ENCODE measurements at regions not wholly inside any gene's neighbourhood (a gene's known extent, or its start where the extent isn't known, plus 50 kb on each side); places are given as distances from the start of the nearest gene placed in this dataset.
"Not testable (repeated sequence)": the region's sequence is repeated elsewhere in the genome, so short reads cannot be mapped to it uniquely, and the experiment has no call there.

DNA sequence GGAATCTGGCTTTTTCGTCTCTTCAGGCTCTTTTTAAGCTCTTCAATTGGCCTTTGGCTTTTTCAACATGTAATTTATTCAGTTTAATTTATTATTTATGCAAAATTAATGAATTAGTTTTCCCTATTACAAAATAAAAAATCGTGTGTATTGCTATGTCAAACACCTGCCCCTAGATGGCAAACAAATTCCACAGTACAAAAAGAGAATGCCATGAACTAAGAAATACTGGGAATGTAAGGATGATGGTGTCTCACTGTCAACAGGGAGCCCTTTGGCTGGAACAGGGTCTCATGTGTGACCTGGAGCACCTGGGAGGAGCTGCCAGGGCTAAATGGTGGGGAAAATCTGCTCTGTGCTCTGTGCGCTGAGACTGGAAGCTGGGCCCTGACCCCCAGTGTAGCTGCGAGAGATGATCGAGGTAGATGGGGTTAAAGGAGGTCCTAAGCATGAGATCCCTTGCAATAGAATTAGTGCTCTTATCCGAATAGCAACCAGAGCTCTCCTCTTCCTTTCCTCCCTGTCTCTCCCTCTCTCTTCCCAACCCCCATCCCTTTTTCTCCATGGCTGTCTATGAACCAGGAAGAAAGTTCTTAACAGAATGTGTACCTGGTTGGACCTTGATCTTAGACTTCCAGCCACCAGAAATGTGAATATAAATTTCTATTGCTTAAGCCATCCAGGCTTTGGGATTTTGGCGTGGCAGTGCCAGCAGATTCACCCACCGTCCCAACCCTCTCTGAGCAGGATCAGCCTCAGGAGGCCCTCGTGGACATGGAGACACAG, 1183.5 kb downstream of the RPIA start:
- DNase-seq (ENCODE audit: low read depth): not testable (repeated sequence)

DNA sequence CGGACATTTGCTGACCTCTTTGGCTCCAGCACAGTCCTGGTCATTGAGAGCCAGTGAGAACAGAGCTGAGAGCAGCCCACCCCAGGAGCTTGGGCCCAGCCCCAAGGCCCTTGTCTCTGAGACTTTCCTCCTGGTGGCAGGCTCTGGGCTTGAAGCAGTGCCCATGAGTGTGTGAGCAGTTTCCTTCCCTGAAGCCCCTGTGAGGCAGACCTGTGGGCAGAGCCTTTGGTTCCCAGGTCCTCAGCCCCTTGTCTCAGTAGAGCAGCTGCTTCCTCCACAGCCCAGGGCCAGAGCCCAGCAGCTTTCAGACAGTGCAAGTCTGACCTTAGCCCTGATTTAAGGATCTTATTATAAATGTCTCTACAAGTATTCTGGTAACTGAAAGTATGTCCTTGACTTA, 1185.0 kb downstream of the RPIA start:
- DNase-seq (ENCODE audit: low read depth): not testable (repeated sequence)

DNA sequence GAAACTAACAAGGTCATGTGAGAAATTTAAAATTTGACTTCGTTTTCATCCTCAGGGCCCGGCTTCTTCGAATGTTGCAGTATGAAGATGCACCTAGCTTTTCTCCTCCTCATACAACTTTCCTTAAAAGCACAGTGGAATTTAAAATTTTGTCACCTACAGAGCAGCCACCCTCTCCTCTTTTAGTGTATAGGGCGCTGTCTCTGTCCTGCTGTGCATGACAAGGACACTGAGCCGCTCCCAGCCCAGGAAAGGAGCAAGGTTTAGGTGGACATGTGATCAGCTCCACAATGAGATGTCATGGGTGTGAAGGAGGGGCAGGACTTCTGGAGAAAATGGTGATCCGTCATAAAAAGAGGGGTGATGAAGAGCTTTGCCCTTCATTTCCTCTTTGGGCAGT, 1185.4 kb downstream of the RPIA start:
- not testable (repeated sequence) for DNase-seq (ENCODE audit: low read depth)

DNA sequence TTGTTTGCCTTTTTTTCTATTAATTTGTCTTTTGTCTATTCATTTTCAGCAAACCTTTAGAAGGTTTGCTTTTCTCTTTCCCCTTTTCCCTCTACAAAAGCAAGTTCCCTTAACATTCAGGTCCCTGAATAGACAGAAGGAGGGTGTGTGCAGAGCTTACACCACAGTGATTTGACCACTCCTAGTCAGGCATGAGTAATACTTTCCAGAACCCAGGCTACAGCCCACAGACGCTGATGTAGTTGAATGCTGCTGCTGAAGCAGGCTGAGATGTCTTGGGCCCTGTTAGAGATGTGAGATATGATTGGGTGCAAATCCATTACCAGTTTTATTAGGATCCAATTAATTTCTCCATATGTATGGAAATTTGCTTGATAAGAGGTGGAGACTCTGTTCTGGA, 1191.4 kb downstream of the RPIA start:
- not testable (repeated sequence) for DNase-seq (ENCODE audit: low read depth)

DNA sequence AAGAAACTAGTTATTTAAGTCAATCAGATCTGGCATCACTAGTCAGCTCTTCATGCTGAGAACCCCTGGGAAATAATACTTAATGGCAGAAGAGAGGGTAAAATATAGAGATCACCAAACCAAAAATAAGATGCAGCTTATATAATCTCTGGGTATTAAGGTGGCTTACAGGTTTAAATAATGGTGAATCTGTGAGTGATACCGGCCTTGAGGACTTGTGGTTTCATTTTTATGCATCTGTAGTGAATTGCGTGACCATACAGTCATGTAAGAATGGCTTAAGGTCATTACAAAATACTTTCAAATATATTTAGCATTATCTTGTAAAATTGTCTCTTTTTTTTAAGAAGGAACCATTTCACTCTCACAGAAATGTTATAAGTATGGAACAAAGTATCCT, 1192.2 kb downstream of the RPIA start:
- DNase-seq (ENCODE audit: low read depth): not testable (repeated sequence)

DNA sequence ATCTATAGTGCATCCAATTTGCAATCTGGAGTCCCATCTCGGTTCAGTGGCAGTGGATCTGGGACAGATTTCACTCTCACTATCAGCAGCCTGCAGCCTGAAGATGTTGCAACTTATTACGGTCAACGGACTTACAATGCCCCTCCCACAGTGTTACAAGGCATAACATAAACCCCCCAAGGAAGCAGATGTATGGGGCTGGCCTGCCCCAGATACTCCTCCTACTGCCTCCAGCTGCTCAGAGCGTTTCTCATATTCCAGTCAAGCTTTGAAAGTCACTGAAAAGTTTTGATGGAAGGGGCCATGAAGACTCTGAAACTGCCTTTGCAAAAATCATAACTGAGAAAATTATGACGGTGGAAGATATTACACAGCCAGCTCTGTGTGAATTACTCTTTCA, 1193.6 kb downstream of the RPIA start:
- not testable (repeated sequence) for DNase-seq (ENCODE audit: low read depth)

- not testable (repeated sequence) for DNase-seq (ENCODE audit: low read depth)
Measured at GRCh38 chr2:89888693-89889092, 1197.2 kb downstream of the RPIA start.

GRCh38 chr2:89890185-89890773, 1198.8 kb downstream of the RPIA start:
- DNase-seq (ENCODE audit: low read depth): not testable (repeated sequence)

GRCh38 chr2:89894988-89895387, 1203.5 kb downstream of the RPIA start:
- DNase-seq (ENCODE audit: low read depth): not testable (repeated sequence)

DNA sequence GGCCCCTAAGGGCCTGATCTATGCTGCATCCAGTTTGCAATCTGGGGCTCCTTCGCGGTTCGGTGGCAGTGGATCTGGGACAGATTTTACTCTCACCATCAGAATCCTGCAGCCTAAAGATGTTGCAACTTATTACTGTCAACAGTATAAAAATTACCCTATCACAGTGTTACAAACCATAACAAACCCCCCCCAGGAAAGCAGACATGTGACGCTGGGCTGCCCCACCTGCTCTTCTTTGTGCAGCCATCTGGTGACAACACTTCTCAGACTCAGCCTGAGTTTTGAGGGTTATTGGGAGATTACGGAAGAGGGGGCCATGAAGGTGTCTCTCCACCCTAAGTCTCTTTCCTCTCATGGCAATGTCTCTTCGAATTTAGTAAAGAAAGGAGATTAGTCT, 1204.2 kb downstream of the RPIA start:
- DNase-seq (ENCODE audit: low read depth): not testable (repeated sequence)

DNA sequence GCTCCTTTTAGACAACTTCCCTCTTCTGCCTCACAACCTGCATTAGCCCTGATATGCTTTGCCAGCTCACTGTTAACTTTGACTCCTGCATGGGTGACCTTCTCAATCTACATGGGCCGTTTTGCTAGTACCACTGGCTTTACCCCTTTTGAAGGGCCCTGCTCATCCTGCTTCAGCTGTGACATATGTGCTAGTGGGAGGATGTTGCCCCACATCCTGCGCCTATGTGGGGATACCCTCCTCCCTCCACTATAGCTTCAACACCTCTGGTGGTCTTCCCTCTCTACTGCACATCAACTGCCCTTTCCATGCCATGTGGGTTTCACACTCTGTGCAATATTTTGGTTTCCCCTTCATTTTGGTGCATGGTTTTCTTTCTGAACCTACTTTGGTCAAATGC, 1235.5 kb downstream of the RPIA start:
- DNase-seq (ENCODE audit: low read depth): not testable (repeated sequence)

GRCh38 chr2:89935436-89935835, 1244.0 kb downstream of the RPIA start:
- DNase-seq (ENCODE audit: low read depth): not testable (repeated sequence)

DNA sequence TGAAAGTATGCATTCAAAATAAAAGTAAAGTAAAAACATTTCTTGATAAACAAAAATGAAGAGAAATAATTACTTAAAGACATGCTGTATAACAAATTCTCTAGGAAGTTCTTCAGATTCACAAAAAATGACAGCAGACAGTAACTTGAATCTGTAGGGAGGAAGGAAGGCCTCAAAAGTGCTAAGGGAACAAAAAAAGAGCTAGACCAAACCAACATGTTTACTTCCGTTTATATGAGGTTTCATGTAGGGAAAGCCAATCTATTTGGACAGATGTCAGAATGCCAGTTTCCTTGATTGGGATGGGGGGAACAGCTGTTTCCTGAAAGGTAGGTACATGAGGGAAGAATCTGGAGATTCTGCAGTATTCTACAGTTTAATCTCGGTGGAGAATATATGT, 1244.5 kb downstream of the RPIA start:
- DNase-seq (ENCODE audit: low read depth): not testable (repeated sequence)

DNA sequence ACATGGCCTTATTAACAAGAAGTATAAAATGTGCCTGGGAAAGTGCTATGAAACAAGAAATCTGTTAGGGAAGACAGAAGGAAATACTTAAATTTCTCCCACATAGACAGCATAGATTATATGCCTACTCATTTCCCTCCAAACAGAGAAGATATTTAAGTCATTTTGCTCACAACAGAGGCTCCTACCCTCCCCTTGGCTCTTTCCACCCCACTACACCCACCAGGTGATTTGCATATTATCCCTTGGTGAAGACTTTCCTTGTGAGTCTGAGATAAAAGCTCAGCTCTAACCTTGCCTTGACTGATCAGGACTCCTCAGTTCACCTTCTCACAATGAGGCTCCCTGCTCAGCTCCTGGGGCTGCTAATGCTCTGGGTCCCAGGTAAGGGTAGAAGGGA, 1245.1 kb downstream of the RPIA start:
- not testable (repeated sequence) for DNase-seq (ENCODE audit: low read depth)

DNA sequence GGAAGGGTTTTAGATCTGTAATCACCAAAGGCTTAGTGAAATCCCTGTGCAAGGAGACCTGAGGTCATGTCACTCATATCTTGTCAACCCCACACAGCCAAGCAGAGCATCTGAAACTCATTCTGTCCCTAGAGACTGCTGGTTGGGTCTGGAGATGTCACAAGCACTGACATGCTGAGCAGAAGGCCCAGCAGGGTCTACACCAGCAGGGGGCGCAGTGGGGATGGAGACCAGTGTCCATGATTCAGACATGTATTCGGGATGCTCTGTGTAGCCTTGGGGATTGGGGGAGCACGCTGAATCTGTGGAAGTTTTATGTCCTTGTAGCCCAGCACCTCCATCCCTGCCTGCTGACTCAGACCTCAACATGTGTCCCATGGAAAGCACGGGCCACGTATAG, 1247.3 kb downstream of the RPIA start:
- not testable (repeated sequence) for DNase-seq (ENCODE audit: low read depth)

- DNase-seq (ENCODE audit: low read depth): not testable (repeated sequence)
Measured at GRCh38 chr2:89944267-89944666, 1252.8 kb downstream of the RPIA start.

- DNase-seq (ENCODE audit: low read depth): not testable (repeated sequence)
Measured at GRCh38 chr2:89945004-89945616, 1253.6 kb downstream of the RPIA start.

DNA sequence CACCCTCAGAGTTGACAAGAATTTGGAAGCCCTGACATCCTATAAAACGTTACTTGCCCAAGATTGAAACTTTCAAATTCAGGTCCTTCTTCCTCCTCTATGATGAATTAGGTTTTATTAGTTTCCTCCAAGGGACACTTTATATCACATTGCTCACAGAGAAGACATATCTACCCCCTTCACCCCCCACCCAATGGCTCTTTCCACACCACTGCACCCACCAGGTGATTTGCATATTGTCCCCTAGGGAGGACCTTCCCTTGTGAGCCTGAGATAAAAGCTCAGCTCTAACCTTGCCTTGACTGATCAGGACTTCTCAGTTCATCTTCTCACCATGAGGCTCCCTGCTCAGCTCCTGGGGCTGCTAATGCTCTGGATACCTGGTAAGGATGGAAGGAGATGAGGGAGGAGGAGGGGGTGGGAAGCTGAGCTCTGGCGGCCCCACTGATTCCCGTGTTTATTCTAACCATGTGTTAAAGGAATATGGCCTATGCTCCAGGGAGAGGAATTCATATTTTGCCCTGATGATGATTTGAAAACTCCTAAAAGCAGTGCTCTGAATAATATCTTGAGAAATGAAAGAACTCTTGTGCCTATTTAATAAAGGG, 1255.8 kb downstream of the RPIA start:
- not testable (repeated sequence) for DNase-seq (ENCODE audit: low read depth)

DNA sequence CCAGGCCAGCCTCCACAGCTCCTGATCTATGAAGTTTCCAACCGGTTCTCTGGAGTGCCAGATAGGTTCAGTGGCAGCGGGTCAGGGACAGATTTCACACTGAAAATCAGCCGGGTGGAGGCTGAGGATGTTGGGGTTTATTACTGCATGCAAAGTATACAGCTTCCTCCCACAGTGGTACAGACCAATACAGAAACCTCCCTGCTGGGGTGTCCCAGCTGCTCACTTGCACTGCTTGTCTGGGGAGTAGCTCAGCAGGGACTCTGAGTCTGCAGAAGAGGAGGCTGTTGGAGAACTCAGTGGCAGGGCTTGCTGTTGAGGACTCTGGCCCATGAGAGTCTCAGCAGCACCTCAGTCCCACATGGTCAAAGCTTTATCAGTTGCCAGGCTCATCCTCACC, 1256.6 kb downstream of the RPIA start:
- not testable (repeated sequence) for DNase-seq (ENCODE audit: low read depth)

DNA sequence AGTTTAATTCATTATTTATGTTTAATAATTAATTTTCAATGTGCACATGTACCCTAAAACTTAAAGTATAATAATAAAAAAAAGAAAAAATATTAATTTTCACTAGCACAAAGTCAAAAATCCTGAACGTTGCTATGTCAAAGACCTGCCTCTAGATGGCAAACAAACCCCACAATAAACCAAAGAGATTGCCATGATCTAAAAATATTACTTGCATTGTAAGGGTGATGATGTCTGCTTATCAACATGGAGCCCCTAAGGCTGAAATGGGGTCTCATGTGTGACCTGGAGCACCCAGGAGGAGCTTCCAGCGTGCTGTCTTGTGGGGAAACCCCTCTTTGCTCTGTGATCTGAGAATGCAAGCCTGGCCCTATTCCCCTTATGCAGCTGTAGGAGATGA, 1259.3 kb downstream of the RPIA start:
- DNase-seq (ENCODE audit: low read depth): not testable (repeated sequence)

DNA sequence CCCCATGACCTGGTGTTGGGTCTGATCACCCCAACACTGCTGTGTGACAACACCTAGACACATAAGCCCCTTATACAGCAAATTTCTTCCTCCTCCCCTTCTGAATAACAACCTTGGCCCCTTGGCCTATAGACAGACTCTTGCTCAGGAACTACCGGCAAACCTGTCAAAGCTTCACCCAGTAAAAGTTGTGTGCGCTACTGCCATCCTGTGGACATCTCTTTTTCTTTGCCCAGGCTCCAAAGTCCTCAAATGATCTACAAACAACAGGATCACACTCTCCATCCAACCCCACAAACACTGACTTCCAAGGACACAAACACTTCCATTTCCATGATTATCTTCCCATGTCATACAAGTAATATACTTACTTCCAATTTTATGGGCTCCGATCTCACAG, 1265.8 kb downstream of the RPIA start:
- DNase-seq (ENCODE audit: low read depth): not testable (repeated sequence)

DNA sequence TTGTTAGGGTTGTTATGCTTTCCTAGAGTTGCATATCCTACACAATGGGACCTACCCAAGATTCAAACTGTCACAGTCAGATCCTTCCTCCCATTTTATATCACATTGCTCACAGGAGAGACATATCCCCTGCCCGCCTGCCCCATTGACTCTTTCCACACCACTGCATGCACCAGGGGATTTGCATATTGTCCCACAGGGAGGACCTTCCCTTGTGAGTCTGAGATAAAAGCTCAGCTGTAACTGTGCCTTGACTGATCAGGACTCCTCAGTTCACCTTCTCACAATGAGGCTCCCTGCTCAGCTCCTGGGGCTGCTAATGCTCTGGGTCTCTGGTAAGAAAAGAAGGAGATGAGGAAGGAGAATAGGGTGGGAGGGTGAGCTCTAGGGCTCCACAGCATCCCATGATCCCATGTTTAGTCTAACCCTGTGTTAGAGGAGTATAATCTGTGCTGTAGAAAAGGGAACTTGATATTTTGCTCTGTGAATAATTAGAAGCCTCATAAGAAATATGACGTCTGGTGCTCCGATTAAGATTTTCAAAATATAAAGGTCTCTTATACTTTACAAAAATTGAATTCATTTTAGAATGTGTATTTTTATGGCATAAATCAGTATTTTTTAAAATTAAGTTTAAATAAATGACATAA, 1268.4 kb downstream of the RPIA start:
- DNase-seq (ENCODE audit: low read depth): not testable (repeated sequence)
